HG03039 (cell line): ENCODE measurements at regions not wholly inside any gene's neighbourhood (a gene's known extent, or its start where the extent isn't known, plus 50 kb on each side); places are given as distances from the start of the nearest gene placed in this dataset.
"Not testable (repeated sequence)": the region's sequence is repeated elsewhere in the genome, so short reads cannot be mapped to it uniquely, and the experiment has no call there.

Source experiments
- ATAC-seq: cut with Tn5 transposase; IDR thresholded peaks from one replicate; pipeline ENCODE4 v1.9.1; 2021; ENCODE audit warnings: mild to moderate bottlenecking, moderate library complexity; ENCODE audit not compliant: unreplicated experiment

GRCh38 chr3:147333098-147333497 lies 73.2 kb downstream of the ZIC4 start:
- no peak for ATAC-seq

DNA sequence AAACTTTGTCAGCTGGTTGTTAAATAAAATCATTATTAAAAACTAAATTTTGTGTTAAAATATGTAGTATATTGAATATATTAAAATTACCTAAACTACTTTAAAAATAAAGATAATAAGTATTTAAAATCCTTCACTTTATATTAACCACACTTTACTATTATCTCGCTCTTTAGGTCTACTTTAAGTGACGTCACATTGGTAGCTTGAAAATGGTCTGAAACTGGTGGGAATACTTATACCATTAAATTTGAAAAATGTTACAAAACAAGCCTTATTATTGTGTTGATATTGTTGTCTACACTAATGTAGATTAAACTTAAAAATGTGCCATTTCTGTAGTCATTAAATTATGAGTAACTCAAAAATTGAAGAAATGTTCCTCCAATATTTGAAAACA lies 77.6 kb downstream of the ZIC4 start:
- no peak for ATAC-seq

DNA sequence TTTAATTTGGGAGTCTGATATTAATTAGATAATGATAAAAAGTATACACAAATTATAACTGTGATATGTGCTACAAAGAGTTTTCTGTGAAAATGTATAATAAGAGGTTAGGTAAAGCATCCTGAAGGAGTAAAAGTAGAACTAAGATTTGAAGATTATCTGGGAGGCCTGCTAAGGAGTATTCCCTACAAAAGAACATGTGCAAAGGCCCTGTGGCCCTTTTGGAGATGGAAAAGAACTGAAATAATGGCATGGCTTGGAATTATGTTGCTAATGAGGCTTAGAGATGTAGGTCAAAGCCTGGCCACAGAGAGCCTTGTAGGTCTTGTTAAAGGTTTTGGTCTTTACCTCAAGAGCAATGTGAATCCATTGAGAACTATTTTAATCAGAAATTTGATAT lies 82.0 kb downstream of the ZIC4 start:
- no peak for ATAC-seq

- ATAC-seq = no peak
Measured at GRCh38 chr3:147318900-147319299, 87.4 kb downstream of the ZIC4 start.

- ATAC-seq = not testable (repeated sequence)
Measured at GRCh38 chr3:147317080-147317479, 89.3 kb downstream of the ZIC4 start.

DNA sequence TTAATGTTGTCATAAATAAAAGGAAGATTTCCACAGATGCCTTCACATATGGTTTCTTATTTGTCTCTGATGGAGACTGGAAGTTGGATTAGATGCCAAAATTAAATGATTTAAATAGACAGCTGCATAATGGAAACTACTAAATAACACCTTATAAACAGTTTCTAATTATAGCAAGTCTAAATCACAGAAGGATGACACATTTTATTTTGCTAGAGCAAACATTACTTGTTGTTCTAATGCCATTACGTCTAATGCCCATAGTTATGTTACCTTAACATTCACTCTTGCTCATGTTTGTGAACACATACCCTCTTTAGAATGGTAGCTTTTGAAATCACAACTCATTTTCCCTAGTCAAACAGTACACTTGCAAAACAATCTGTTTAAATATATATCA lies 92.8 kb downstream of the ZIC4 start:
- no peak for ATAC-seq

DNA sequence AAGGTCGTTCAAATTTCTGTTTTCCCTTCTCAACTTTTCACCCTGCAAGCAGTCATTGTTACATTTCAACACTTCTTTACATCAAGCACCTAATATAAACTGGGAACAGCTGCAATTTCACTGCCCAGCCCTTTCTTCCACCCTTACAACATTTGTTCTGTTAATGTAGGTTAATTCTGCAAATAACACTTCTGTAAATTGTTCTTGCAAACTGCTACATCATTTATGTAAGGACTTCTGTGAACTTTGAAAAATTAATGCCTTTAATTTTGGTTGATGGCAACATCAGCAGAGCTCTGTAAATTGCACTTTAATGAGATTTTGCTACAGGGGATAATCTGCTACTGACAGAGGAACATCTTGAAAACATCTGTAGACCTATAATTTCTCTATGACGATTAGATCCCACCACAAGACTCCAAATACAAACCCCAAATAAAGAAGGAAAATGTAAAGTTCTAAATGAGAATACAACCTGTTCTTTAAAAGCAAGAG lies 93.5 kb downstream of the ZIC4 start:
- no peak for ATAC-seq

DNA sequence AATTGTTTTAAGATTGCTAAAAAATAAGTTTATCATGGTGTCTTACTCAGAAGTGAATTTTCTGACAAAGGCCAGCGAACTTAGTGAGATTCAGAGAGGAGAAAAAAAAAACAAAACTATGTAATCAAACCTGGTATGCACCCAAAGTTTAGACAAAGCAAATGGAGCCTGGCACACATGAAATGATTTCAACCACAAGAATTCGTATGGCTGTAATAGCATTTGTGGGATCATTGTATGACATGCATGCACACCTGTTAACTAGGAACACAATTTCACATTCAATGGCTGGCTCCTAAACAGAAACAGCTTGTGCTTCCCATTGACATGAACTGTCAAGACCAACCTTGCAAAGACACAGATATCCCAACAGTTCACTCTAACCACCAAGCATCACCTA lies 94.6 kb downstream of the ZIC4 start:
- no peak for ATAC-seq

DNA sequence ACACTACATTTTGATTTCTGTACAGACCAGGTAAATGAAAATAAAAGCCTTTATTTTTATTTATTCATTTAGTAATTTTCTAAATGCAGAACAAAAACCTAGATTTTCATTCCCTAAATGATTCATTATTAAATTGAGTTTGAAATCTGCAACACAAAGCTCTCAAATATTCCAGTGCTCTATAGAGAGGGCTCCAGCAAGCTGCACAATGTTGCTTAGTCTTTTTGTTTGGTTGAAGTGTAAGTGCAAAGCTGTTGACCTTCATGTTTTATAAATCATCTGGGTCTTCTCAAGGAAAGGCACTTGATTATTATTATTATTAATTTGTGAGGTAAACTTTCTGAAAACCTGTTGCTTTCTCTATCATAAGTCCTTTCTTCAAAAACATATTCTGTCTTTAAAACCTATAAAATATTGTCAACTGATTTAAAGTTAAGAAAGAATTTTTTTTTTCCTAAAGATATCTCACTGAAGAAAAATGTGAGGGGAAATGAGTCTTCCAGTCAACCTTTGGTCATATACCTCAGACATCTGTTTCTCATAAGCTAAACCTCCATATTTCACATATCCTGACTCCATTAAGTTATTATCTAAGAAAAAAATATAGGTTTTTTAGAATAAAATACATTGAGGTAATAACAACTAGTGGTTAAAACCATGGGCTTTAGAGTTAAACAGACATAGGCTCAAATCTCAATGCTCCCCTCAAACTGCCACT lies 100.7 kb downstream of the ZIC4 start:
- ATAC-seq = no peak

- no peak for ATAC-seq
Measured at GRCh38 chr3:147304756-147305155, 101.6 kb downstream of the ZIC4 start.

- ATAC-seq = no peak
Measured at GRCh38 chr3:147301781-147302180, 104.6 kb downstream of the ZIC4 start.

GRCh38 chr3:147299656-147300055 lies 106.7 kb downstream of the ZIC4 start:
- ATAC-seq = no peak

DNA sequence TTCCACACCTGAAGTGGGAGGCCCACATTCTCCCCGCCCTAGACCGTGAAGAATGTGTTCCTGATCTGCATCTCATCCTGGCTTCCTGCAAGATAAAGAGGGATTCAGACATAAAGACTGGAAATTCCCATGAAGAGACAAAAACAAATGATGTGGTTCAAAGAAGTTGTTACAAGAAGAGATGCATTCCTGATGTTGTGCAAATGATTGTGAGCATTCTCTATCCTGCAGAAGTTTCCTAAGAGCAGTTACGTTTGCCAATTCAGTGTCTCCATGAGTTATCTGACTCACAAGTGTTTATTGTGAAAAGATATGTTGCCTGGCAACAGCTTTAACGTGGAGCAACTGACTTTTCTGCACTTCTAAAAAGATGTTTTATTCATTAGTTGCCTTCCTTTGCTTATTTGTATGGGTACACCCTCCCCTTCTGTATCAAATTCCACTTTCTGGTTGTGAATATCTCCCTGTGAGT lies 107.8 kb downstream of the ZIC4 start:
- ATAC-seq = no peak

- no peak for ATAC-seq
Measured at GRCh38 chr3:147297761-147298350, 108.5 kb downstream of the ZIC4 start.

- ATAC-seq = not testable (repeated sequence)
Measured at GRCh38 chr3:147287370-147287769, 119.0 kb downstream of the ZIC4 start.

GRCh38 chr3:147269907-147270306 lies 136.4 kb downstream of the ZIC4 start:
- no peak for ATAC-seq

DNA sequence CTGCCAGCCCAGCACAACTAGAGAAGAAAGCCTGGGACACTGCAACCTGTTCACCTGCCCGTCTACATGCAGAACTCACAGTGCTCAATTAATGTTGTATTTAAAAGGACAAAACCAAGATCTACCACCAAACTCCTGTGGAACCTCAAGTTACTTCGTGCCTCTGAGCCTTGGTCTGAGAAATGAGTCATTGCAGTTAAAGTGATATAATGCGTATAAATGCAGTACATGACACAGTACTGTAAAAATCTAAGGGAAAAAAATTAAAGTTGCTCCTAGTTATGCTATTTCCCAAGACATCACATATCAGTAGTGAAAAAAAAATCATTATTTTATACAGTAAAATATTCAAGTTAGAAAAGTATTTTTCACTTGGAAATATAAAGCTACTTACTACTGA lies 138.9 kb downstream of the ZIC4 start:
- ATAC-seq = no peak

DNA sequence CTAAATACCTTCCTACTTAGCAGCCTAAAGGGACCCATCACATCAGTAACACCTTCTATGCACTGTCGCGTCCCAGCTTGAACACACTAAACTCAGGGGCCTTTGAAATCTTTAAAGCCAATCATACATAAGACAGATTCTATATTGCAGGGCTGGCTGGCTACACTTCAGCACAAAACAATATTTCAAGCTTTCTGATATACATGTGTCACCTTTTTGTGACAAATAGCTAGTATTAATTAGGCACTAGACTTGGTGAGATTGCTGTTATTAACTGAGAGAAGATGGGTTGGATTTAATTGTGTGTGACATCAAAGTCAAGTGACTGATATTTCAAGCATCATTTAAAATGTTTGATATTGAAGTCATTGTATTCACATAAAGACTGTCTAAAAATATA lies 148.4 kb downstream of the ZIC4 start:
- ATAC-seq = no peak

DNA sequence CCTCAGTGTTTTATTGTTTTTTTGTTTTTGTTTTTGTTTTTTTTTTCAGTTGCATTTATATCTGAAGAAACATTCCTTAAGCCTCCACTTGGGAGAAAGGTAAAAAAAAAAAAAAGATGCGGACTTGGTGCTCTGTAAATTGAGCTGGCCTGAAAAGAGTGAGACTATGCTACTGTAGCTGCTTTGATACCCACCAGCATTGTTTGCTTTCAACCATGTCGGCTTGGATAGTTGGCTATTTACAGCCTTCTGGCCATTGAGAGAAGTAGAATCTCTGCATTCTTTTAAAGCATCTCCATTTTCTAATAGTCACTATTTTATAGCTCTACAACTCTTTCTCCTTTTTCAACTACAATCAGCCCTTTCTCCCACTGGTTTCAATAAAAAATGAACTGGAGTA lies 149.6 kb downstream of the ZIC4 start:
- ATAC-seq = no peak

DNA sequence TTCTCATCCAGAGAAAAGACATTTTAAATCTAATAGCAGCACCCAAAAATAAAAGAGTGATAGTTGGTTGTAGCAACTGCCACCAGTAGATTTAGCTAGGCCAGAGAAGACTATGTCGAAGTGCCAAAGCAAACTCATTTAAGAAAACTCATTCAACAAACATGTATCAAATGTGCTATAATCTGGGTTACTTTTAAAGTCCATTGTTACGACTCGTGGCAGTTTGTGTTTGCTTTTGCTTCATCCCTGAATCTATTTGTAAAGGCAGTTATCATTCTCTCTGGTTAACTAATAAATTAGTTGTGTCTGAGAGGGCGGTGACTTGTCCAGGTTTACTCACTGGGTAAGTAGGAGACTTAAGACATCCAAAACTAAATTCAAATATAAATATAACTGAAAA lies 159.4 kb downstream of the ZIC4 start:
- no peak for ATAC-seq

DNA sequence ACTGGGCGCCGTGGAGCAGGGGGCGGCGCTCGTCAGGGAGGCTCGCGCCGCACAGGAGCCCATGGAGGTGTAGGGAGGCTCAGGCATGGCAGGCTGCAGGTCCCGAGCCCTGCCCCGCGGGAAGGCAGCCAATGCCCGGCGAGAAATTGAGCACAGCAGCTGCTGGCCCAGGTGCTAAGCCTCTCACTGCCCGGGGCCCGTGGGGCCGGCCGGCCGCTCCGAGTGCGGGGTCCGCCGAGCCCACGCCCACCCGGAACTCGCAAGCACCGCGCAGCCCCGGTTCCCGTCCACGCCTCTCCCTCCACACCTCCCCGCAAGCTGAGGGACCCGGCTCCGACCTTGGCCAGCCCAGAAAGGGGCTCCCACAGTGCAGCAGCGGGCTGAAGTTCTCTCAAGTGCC lies 160.7 kb downstream of the ZIC4 start:
- ATAC-seq = not testable (repeated sequence)

- ATAC-seq = not testable (repeated sequence)
Measured at GRCh38 chr3:147245022-147245421, 161.3 kb downstream of the ZIC4 start.

- no peak for ATAC-seq
Measured at GRCh38 chr3:147244397-147244796, 161.9 kb downstream of the ZIC4 start.
